ENCODE measurements at regions not wholly inside any gene's neighbourhood (a gene's known extent, or its start where the extent isn't known, plus 50 kb on each side); places are given as distances from the start of the nearest gene placed in this dataset.
A peak's percentile ranks its signal among the peaks of the same experiment; 100 is the strongest.

- no peak for TF ChIP-seq POLR2A (IDR thresholded peaks at IDR 0.05)
- no peak for TF ChIP-seq CTCF (IDR thresholded peaks at IDR 0.05)
- TF ChIP-seq EP300 (IDR thresholded peaks at IDR 0.05): peak in 1 of 2 donors; percentile 61
Observed at GRCh38 chr17:73719588-73720071, 75.4 kb upstream of the SDK2 start.

Data from tibial nerve (tissue), 4 donors.